HEK293 (cell line): ENCODE measurements at regions not wholly inside any gene's neighbourhood (a gene's known extent, or its start where the extent isn't known, plus 50 kb on each side); places are given as distances from the start of the nearest gene placed in this dataset.

Experiments used
- CTCF ChIA-PET: fragments of 350-600 bp; formaldehyde crosslinking; extraction: SDS; loops from one replicate; lab custom pipeline; 2021; ENCODE audit warnings: antibody characterized with exemption; lab: Yijun Ruan, JAX
- POLR2A ChIA-PET: fragments of 300-600 bp; formaldehyde crosslinking; extraction: SDS; loops from one replicate; lab custom pipeline; 2020; ENCODE audit warnings: antibody characterized with exemption, inconsistent platforms; lab: Yijun Ruan, JAX
- H3K27ac ChIP-seq: fragments of 200-500 bp; sonication (Bioruptor generic); 2 replicates; pipeline ENCODE4 v1.5.1; 2014; ENCODE audit warnings: low read depth, low read length, control low read depth, inconsistent platforms; ENCODE audit errors: extremely low read depth
- H3K36me3 ChIP-seq, 2 experiments: fragments of 200-500 bp in 1 of 2; sonication (Bioruptor generic) in 1 of 2; 1 replicate in 1 of 2; 2 replicates in 1 of 2; pipeline ENCODE4 v1.5.1; 2014 to 2017; ENCODE audit warnings: inconsistent platforms in 2 of 2, low read length in 2 of 2; ENCODE audit not compliant: control insufficient read depth in 2 of 2, insufficient read depth in 1 of 2
- H3K4me1 ChIP-seq: fragments of 200-500 bp; sonication (Bioruptor generic); 2 replicates; pipeline ENCODE4 v1.5.1; 2014; ENCODE audit warnings: mild to moderate bottlenecking, low read length, inconsistent platforms; ENCODE audit not compliant: control insufficient read depth, insufficient read depth
- H3K4me3 ChIP-seq: 2 replicates; pipeline ENCODE4 v1.5.1; 2011; ENCODE audit warnings: low read depth, mild to moderate bottlenecking, control low read depth, low read length, moderate library complexity
- H3K9me3 ChIP-seq: fragments of 200-500 bp; sonication (Bioruptor generic); 2 replicates; pipeline ENCODE4 v1.5.1; 2014; ENCODE audit warnings: low read depth, low read length, inconsistent platforms; ENCODE audit not compliant: control insufficient read depth, insufficient read depth
- CTCF ChIP-seq: fragments of 450-650 bp; formaldehyde crosslinking; IDR thresholded peaks from 2 replicates; pipeline ENCODE4 v1.5.1; 2016; ENCODE audit warnings: missing biosample characterization, missing genetic modification characterization
- GFI1B ChIP-seq: fragments of 450-650 bp; formaldehyde crosslinking; IDR thresholded peaks from 2 replicates; pipeline ENCODE4 v1.5.1; 2016; ENCODE audit warnings: missing biosample characterization, missing genetic modification characterization
- KLF10 ChIP-seq: fragments of 450-650 bp; IDR thresholded peaks from 2 replicates; pipeline ENCODE4 v1.5.1; 2018; ENCODE audit warnings: missing biosample characterization, mild to moderate bottlenecking, missing genetic modification characterization
- OVOL3 ChIP-seq: fragments of 450-650 bp; formaldehyde crosslinking; IDR thresholded peaks from 2 replicates; pipeline ENCODE4 v1.5.1; 2016; ENCODE audit warnings: missing biosample characterization, missing genetic modification characterization
- PATZ1 ChIP-seq: fragments of 450-650 bp; formaldehyde crosslinking; IDR thresholded peaks from 2 replicates; pipeline ENCODE4 v1.5.1; 2016; ENCODE audit warnings: missing biosample characterization, missing genetic modification characterization
- PRDM1 ChIP-seq: fragments of 450-650 bp; formaldehyde crosslinking; IDR thresholded peaks from 2 replicates; pipeline ENCODE4; 2016; ENCODE audit warnings: missing biosample characterization, missing genetic modification characterization
- PRDM10 ChIP-seq: fragments of 450-650 bp; formaldehyde crosslinking; IDR thresholded peaks from 2 replicates; pipeline ENCODE4 v1.5.1; 2016; ENCODE audit warnings: missing biosample characterization, missing genetic modification characterization
- REPIN1 ChIP-seq: fragments of 450-650 bp; formaldehyde crosslinking; IDR thresholded peaks from 2 replicates; pipeline ENCODE4 v1.5.1; 2017; ENCODE audit warnings: missing biosample characterization, missing genetic modification characterization, low read depth
- ZBTB1 ChIP-seq: fragments of 450-650 bp; formaldehyde crosslinking; IDR thresholded peaks from 2 replicates; pipeline ENCODE4 v1.5.1; 2016; ENCODE audit warnings: missing biosample characterization, missing genetic modification characterization
- ZBTB49 ChIP-seq: fragments of 450-650 bp; formaldehyde crosslinking; IDR thresholded peaks from 2 replicates; pipeline ENCODE4 v1.5.1; 2016; ENCODE audit warnings: missing biosample characterization, missing genetic modification characterization, low read depth
- ZEB2 ChIP-seq: fragments of 450-650 bp; formaldehyde crosslinking; IDR thresholded peaks from 2 replicates; pipeline ENCODE4 v1.5.1; 2016; ENCODE audit warnings: missing biosample characterization, missing genetic modification characterization
- ZNF121 ChIP-seq: fragments of 450-650 bp; formaldehyde crosslinking; IDR thresholded peaks from 2 replicates; pipeline ENCODE4 v1.5.1; 2016; ENCODE audit warnings: missing biosample characterization, missing genetic modification characterization
- ZNF133 ChIP-seq: fragments of 450-650 bp; formaldehyde crosslinking; IDR thresholded peaks from 2 replicates; pipeline ENCODE4 v1.5.1; 2016; ENCODE audit warnings: missing biosample characterization, missing genetic modification characterization
- ZNF146 ChIP-seq: fragments of 450-650 bp; formaldehyde crosslinking; IDR thresholded peaks from 2 replicates; pipeline ENCODE4 v1.5.1; 2016; ENCODE audit warnings: missing biosample characterization, missing genetic modification characterization
- ZNF223 ChIP-seq: fragments of 450-650 bp; formaldehyde crosslinking; IDR thresholded peaks from 2 replicates; pipeline ENCODE4 v1.5.1; 2016; ENCODE audit warnings: missing biosample characterization, missing genetic modification characterization
- ZNF426 ChIP-seq: fragments of 450-650 bp; formaldehyde crosslinking; IDR thresholded peaks from 2 replicates; pipeline ENCODE4 v1.5.1; 2017; ENCODE audit warnings: missing biosample characterization, missing genetic modification characterization, mild to moderate bottlenecking, inconsistent platforms, moderate library complexity
- ZNF433 ChIP-seq: fragments of 450-650 bp; formaldehyde crosslinking; IDR thresholded peaks from 2 replicates; pipeline ENCODE4 v1.5.1; 2016; ENCODE audit warnings: missing biosample characterization, missing genetic modification characterization, low read depth
- ZNF488 ChIP-seq: fragments of 450-650 bp; formaldehyde crosslinking; IDR thresholded peaks from 2 replicates; pipeline ENCODE4 v1.5.1; 2016; ENCODE audit warnings: missing biosample characterization, missing genetic modification characterization
- ZNF530 ChIP-seq: fragments of 450-650 bp; formaldehyde crosslinking; IDR thresholded peaks from 2 replicates; pipeline ENCODE4 v1.5.1; 2016; ENCODE audit warnings: low read depth, missing biosample characterization, missing genetic modification characterization
- ZNF654 ChIP-seq: fragments of 450-650 bp; formaldehyde crosslinking; IDR thresholded peaks from 2 replicates; pipeline ENCODE4 v1.5.1; 2016; ENCODE audit warnings: low read depth, missing biosample characterization, missing genetic modification characterization
- ZNF776 ChIP-seq: fragments of 450-650 bp; formaldehyde crosslinking; IDR thresholded peaks from 2 replicates; pipeline ENCODE4 v1.5.0; 2017; ENCODE audit warnings: missing biosample characterization, missing genetic modification characterization, borderline replicate concordance
- ZNF837 ChIP-seq: fragments of 450-650 bp; formaldehyde crosslinking; IDR thresholded peaks from 2 replicates; pipeline ENCODE4 v1.5.1; 2016; ENCODE audit warnings: missing biosample characterization, missing genetic modification characterization
- ZXDB ChIP-seq: fragments of 450-650 bp; formaldehyde crosslinking; IDR thresholded peaks from 2 replicates; pipeline ENCODE4 v1.5.1; 2016; ENCODE audit warnings: missing biosample characterization, missing genetic modification characterization

GRCh38 chr3:102673271-102674115, 238.7 kb downstream of the ZPLD1 start:
- Histone ChIP-seq H3K4me3 (no peak overlapping the region), H3K27ac (no peak overlapping the region), H3K4me1 (no peaks in the 10 kb centered on the region), H3K36me3 (no peaks in the 10 kb centered on the region), H3K9me3 (no peaks in the 10 kb centered on the region)
- ChIA-PET CTCF (interaction anchor here (0.6 to 2.2 kb wide), 23 partner anchors 8 to 1299 kb away, joined by 3 to 12 read pairs (median 4); no protein-coding TSS in a partner anchor), POLR2A (no interaction called here)
- 0 out of 2 replicates have a peak, but pooled peaks have one; percentile 20 for TF ChIP-seq ZNF133
- peak; percentile 71 for TF ChIP-seq PRDM1 (tag by site-specific recombination)
- TF ChIP-seq CTCF (tag by site-specific recombination): peak; percentile 50; the same call in 1 of the 2 replicates
- no peak for TF ChIP-seq ZNF776 (tag by site-specific recombination)
- TF ChIP-seq ZXDB (tag by site-specific recombination): no peak
- TF ChIP-seq ZEB2 (tag by site-specific recombination): no peak
- no peak for TF ChIP-seq ZNF530 (tag by site-specific recombination)
- no peak for TF ChIP-seq ZNF146 (tag by site-specific recombination)
- TF ChIP-seq GFI1B: peak; percentile 67
- no peak for TF ChIP-seq ZBTB49 (tag by site-specific recombination)
- no peak for TF ChIP-seq ZNF488
- TF ChIP-seq ZNF426: no peak
- TF ChIP-seq ZNF837 (tag by site-specific recombination): no peak
- peak; percentile 82 for TF ChIP-seq ZNF654
- no peak for TF ChIP-seq OVOL3 (tag by site-specific recombination)
- no peak for TF ChIP-seq ZBTB1
- TF ChIP-seq, all 188 proteins: peak for 5

- no peaks in the 10 kb centered on the region for H3K9me3 ChIP-seq
- ChIA-PET CTCF (interaction anchor here (0.6 to 2.2 kb wide), 8 partner anchors 12 to 1298 kb away, joined by 3 to 12 read pairs (median 4); no protein-coding TSS in a partner anchor), POLR2A (no interaction called here)
- no peaks in the 10 kb centered on the region for H3K36me3 ChIP-seq
- H3K4me1 ChIP-seq: no peaks in the 10 kb centered on the region
- no peak overlapping the region for H3K27ac ChIP-seq
- H3K4me3 ChIP-seq: no peak overlapping the region
- TF ChIP-seq ZNF433 (no peak), PATZ1 (tag by site-specific recombination) (no peak), ZNF121 (tag by site-specific recombination) (no peak), ZNF223 (tag by site-specific recombination) (no peak), KLF10 (no peak), ZNF488 (no peak), PRDM10 (tag by site-specific recombination) (no peak), REPIN1 (tag by site-specific recombination) (no peak)
Observed at GRCh38 chr3:102674284-102674683, 239.5 kb downstream of the ZPLD1 start.
